Chondrocyte (in vitro differentiated cells): ENCODE measurements at regions not wholly inside any gene's neighbourhood (a gene's known extent, or its start where the extent isn't known, plus 50 kb on each side); places are given as distances from the start of the nearest gene placed in this dataset.

Experiments used
- DNase-seq: peaks from one replicate; pipeline ENCODE4 v3.0.0; 2021; ENCODE audit warnings: mixed read lengths, low spot score
- H3K27ac Mint-ChIP-seq: one replicate; pipeline ENCODE4 v1.8.0; 2021; ENCODE audit warnings: mild to moderate bottlenecking, moderate library complexity, mixed read lengths; ENCODE audit not compliant: unreplicated experiment
- H3K27me3 Mint-ChIP-seq: 2 replicates; pipeline ENCODE4 v1.8.0; 2021; ENCODE audit warnings: low read depth, mixed read lengths
- H3K36me3 Mint-ChIP-seq: 2 replicates; pipeline ENCODE4 v1.8.0; 2021; ENCODE audit warnings: low read depth, mixed read lengths
- H3K4me1 Mint-ChIP-seq: 2 replicates; pipeline ENCODE4 v1.8.0; 2021; ENCODE audit warnings: low read depth, mild to moderate bottlenecking, mixed read lengths
- H3K4me3 Mint-ChIP-seq: one replicate; pipeline ENCODE4 v1.8.0; 2021; ENCODE audit warnings: mild to moderate bottlenecking, moderate library complexity, mixed read lengths; ENCODE audit not compliant: unreplicated experiment
- H3K9me3 Mint-ChIP-seq: 2 replicates; pipeline ENCODE4 v1.8.0; 2021; ENCODE audit warnings: low read depth, mixed read lengths
- CTCF ChIP-seq: fragments of 200-600 bp; sonication (generic); IDR thresholded peaks from 2 replicates; pipeline ENCODE4 v1.5.0; 2021; ENCODE audit warnings: antibody characterized with exemption, mild to moderate bottlenecking, moderate library complexity

DNA sequence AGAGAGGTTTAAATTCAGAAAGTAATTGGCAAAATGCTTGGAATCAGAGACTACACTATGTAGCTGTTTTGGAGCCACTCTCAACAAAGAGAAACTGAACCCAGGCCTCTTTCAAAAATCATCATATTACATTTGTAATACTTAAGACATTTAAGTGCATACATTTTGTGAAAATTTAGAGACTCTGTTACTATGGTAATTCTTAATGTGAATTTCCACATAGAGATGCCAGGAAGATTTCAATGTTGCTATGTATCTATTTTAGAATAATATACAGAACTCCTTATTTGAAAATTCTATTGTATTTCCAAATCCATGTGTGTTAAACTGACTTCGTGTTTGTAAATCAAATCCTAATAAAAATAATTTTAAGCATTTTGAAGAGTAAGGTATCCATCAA lies 1260.9 kb upstream of the C9orf72 start:
- no peaks in the 10 kb centered on the region for H3K27me3 Mint-ChIP-seq
- DNase-seq, result no peak
- no peaks in the 10 kb centered on the region for H3K4me1 Mint-ChIP-seq
- H3K36me3 Mint-ChIP-seq, result no peaks in the 10 kb centered on the region
- no peak for TF ChIP-seq CTCF
- no peak overlapping the region for H3K4me3 Mint-ChIP-seq
- no peak overlapping the region for H3K27ac Mint-ChIP-seq
- H3K9me3 Mint-ChIP-seq, result no peaks in the 10 kb centered on the region

- no peak for TF ChIP-seq CTCF
- Mint-ChIP-seq H3K27me3 (no peaks in the 10 kb centered on the region), H3K9me3 (peaks cover 4% of the 10 kb centered on the region), H3K36me3 (no peaks in the 10 kb centered on the region), H3K4me1 (no peaks in the 10 kb centered on the region), H3K4me3 (no peak overlapping the region), H3K27ac (no peak overlapping the region)
- DNase-seq, result no peak
Observed at GRCh38 chr9:28839778-28840430, 1266.6 kb upstream of the C9orf72 start.

DNA sequence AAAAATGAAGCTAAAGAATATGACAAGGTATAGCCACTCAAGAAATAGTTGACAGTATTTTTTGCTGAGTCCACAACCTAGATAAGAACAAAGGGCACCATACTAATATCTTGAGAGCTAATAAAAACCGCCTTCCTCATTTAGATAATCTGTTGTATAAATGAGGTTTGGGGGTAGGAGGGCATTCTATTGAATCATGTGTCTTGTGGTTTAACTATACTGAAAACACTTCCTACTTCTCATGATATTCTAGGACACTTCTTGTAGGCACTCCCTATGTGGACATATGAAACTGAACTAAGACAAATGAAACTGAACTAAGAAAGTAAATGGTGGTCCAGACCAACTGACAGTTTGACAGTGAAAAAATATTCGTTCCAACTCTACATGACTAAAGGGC lies 1268.5 kb upstream of the C9orf72 start:
- Mint-ChIP-seq H3K27me3 (no peaks in the 10 kb centered on the region), H3K36me3 (no peaks in the 10 kb centered on the region), H3K9me3 (peaks cover 4% of the 10 kb centered on the region), H3K27ac (no peak overlapping the region), H3K4me3 (no peak overlapping the region), H3K4me1 (no peaks in the 10 kb centered on the region)
- DNase-seq, result no peak
- no peak for TF ChIP-seq CTCF

GRCh38 chr9:28847331-28847730 lies 1274.0 kb upstream of the C9orf72 start:
- Mint-ChIP-seq H3K36me3 (no peaks in the 10 kb centered on the region), H3K9me3 (no peaks in the 10 kb centered on the region), H3K4me3 (no peak overlapping the region), H3K4me1 (no peaks in the 10 kb centered on the region), H3K27ac (no peak overlapping the region), H3K27me3 (no peaks in the 10 kb centered on the region)
- TF ChIP-seq CTCF, result no peak
- DNase-seq, result no peak

GRCh38 chr9:28848671-28849070 lies 1275.4 kb upstream of the C9orf72 start:
- Mint-ChIP-seq H3K36me3 (no peaks in the 10 kb centered on the region), H3K4me1 (no peaks in the 10 kb centered on the region), H3K27ac (no peak overlapping the region), H3K27me3 (no peaks in the 10 kb centered on the region), H3K4me3 (no peak overlapping the region), H3K9me3 (no peaks in the 10 kb centered on the region)
- DNase-seq, result no peak
- no peak for TF ChIP-seq CTCF
